HCT116 (cell line): ENCODE measurements at regions not wholly inside any gene's neighbourhood (a gene's known extent, or its start where the extent isn't known, plus 50 kb on each side); places are given as distances from the start of the nearest gene placed in this dataset.

Experiments
- ATAC-seq: fragments of 200-7000 bp; cut with Tn5 transposase; 2 replicates; pipeline ENCODE4 v1.9.1; 2020; ENCODE audit warnings: mild to moderate bottlenecking, moderate library complexity
- BruUV-seq: library from RNA; stranded (reverse); fragments of 400-500 nt; replicated peaks from 2 replicates; lab custom pipeline; 2021; lab: Mats Ljungman, UMichigan
- CTCF ChIA-PET: fragments of 300-600 bp; sonication (Branson Sonifier 250); formaldehyde crosslinking; loops from one replicate; lab custom pipeline; 2021; ENCODE audit warnings: antibody characterized with exemption; lab: Charles Lee
- POLR2A ChIA-PET: fragments of 300-600, 350-600 bp; sonication (Branson Sonifier 250); formaldehyde crosslinking; loops from one replicate; lab custom pipeline; 2021; ENCODE audit warnings: antibody characterized with exemption; lab: Charles Lee
- RAD21 ChIA-PET, 2 experiments: fragments of 300-600 bp; sonication (Branson Sonifier 250); formaldehyde crosslinking; loops; one replicate each; lab custom pipeline; 2023; ENCODE audit warnings: low total read pairs in 2 of 2; ENCODE audit not compliant: uncharacterized antibody in 2 of 2, unreplicated experiment in 2 of 2, low non-redundant PET in 1 of 2; lab: Charles Lee
- DNase-seq: peaks from one replicate; pipeline ENCODE4 v3.0.0-alpha.2; 2010; ENCODE audit warnings: low read depth, low spot score
- H2AFZ ChIP-seq: fragments of 200-600 bp; shearing (Covaris generic), sonication (generic); 2 replicates; pipeline ENCODE4 v1.6.1; 2017; ENCODE audit warnings: low read depth, mixed run types, mixed read lengths, antibody characterized with exemption, low read length; ENCODE audit not compliant: poor library complexity, severe bottlenecking
- H3K27ac ChIP-seq: 2 replicates; pipeline ENCODE4 v1.5.1; 2012; ENCODE audit warnings: low read depth, low read length
- H3K27me3 ChIP-seq: fragments of 200-600 bp; sonication (generic); 2 replicates; pipeline ENCODE4 v1.6.1; 2016; ENCODE audit warnings: mixed run types, low read length, mixed read lengths; ENCODE audit not compliant: insufficient read depth
- H3K36me3 ChIP-seq, 2 experiments: fragments of 200-500 bp in 1 of 2; fragments of 200-600 bp in 1 of 2; sonication (Bioruptor generic) in 1 of 2; sonication (generic) in 1 of 2; 2 replicates each; pipeline versions ENCODE4 v1.5.1 to v1.6.1; 2014 to 2016; ENCODE audit warnings: low read length in 2 of 2, inconsistent platforms in 1 of 2, mixed read lengths in 1 of 2, mixed run types in 1 of 2; ENCODE audit not compliant: insufficient read depth in 2 of 2, control insufficient read depth in 1 of 2
- H3K4me1 ChIP-seq, 2 experiments: fragments of 200-600 bp in 1 of 2; sonication (generic) in 1 of 2; 2 replicates each; pipeline versions ENCODE4 v1.5.1 to v1.6.1; 2012 to 2017; ENCODE audit warnings: low read length in 2 of 2, inconsistent platforms in 1 of 2, mild to moderate bottlenecking in 1 of 2, mixed read lengths in 1 of 2, mixed run types in 1 of 2, moderate library complexity in 1 of 2; ENCODE audit not compliant: insufficient read depth in 2 of 2, control insufficient read depth in 1 of 2
- H3K4me2 ChIP-seq: fragments of 200-600 bp; sonication (generic); 2 replicates; pipeline ENCODE4 v1.6.1; 2017; ENCODE audit warnings: mixed run types, low read length, mixed read lengths
- H3K4me3 ChIP-seq, 2 experiments: fragments of 200-600 bp in 1 of 2; sonication (generic) in 1 of 2; replicated peaks in 1 of 2; 2 replicates each; pipeline ENCODE4 v1.5.1; 2011 to 2016; ENCODE audit warnings: low read length in 2 of 2, control low read depth in 1 of 2, low read depth in 1 of 2, mild to moderate bottlenecking in 1 of 2, mixed read lengths in 1 of 2, mixed run types in 1 of 2
- H3K79me2 ChIP-seq: fragments of 200-600 bp; sonication (generic); 2 replicates; pipeline ENCODE4 v1.6.1; 2017; ENCODE audit warnings: mild to moderate bottlenecking, mixed run types, low read length, moderate library complexity, mixed read lengths; ENCODE audit not compliant: insufficient read depth
- H3K9ac ChIP-seq: fragments of 200-600 bp; sonication (generic); 2 replicates; pipeline ENCODE4 v1.6.1; 2016; ENCODE audit warnings: low read length, mixed read lengths
- H3K9me2 ChIP-seq: fragments of 200-600 bp; sonication (generic), shearing (Covaris generic); 2 replicates; pipeline ENCODE4 v1.6.1; 2017; ENCODE audit warnings: mixed run types, mild to moderate bottlenecking, moderate library complexity; ENCODE audit not compliant: insufficient read depth
- H3K9me3 ChIP-seq, 2 experiments: fragments of 200-500 bp in 1 of 2; fragments of 200-600 bp in 1 of 2; sonication (Bioruptor generic) in 1 of 2; sonication (generic) in 1 of 2; 2 replicates each; pipeline ENCODE4 v1.6.1; 2014 to 2017; ENCODE audit warnings: low read length in 2 of 2, mixed read lengths in 2 of 2, inconsistent platforms in 1 of 2, low read depth in 1 of 2, mild to moderate bottlenecking in 1 of 2, mixed run types in 1 of 2, moderate library complexity in 1 of 2; ENCODE audit not compliant: control insufficient read depth in 1 of 2, insufficient read depth in 1 of 2
- H4K20me1 ChIP-seq: fragments of 200-600 bp; sonication (generic), shearing (Covaris generic); 2 replicates; pipeline ENCODE4 v1.6.1; 2017; ENCODE audit warnings: mixed run types, mild to moderate bottlenecking, moderate library complexity; ENCODE audit not compliant: insufficient read depth
- CBX3 ChIP-seq: IDR thresholded peaks from 2 replicates; pipeline ENCODE4 v1.6.1; 2012; ENCODE audit warnings: low read depth
- EGR1 ChIP-seq: IDR thresholded peaks from 2 replicates; pipeline ENCODE4 v1.6.1; 2012; ENCODE audit warnings: low read depth
- EZH2 ChIP-seq: fragments of 200-600 bp; sonication (generic); IDR thresholded peaks from 2 replicates; pipeline ENCODE4 v1.6.1; 2017; ENCODE audit warnings: antibody characterized with exemption, mixed run types
- EZH2phosphoT487 ChIP-seq: fragments of 200-600 bp; IDR thresholded peaks from 2 replicates; pipeline ENCODE4 v1.6.1; 2018; ENCODE audit warnings: antibody characterized with exemption, borderline replicate concordance
- FOSL1 ChIP-seq: IDR thresholded peaks from 2 replicates; pipeline ENCODE4 v1.6.1; 2012; ENCODE audit warnings: low read depth
- POLR2AphosphoS5 ChIP-seq: IDR thresholded peaks from 2 replicates; pipeline ENCODE4 v1.6.1; 2011; ENCODE audit warnings: mild to moderate bottlenecking, low read depth, low read length, moderate library complexity
- RAD21 ChIP-seq: IDR thresholded peaks from 2 replicates; pipeline ENCODE4 v1.6.1; 2012; ENCODE audit warnings: low read depth, mild to moderate bottlenecking
- SIN3A ChIP-seq: IDR thresholded peaks from 2 replicates; pipeline ENCODE4 v1.6.1; 2012; ENCODE audit warnings: low read depth
- SP1 ChIP-seq: IDR thresholded peaks from 2 replicates; pipeline ENCODE4 v1.6.1; 2012; ENCODE audit warnings: low read depth
- TCF7L2 ChIP-seq: IDR thresholded peaks from 2 replicates; pipeline ENCODE4 v1.7.0; 2011; ENCODE audit warnings: borderline replicate concordance, inconsistent platforms; ENCODE audit not compliant: insufficient read depth, insufficient read length; ENCODE audit errors: extremely low read depth
- ZFX ChIP-seq: fragments of 450-650 bp; IDR thresholded peaks from 2 replicates; pipeline ENCODE4 v1.6.1; 2017
- ZNF274 ChIP-seq: fragments of 200-500 bp; sonication (Bioruptor generic); IDR thresholded peaks from 2 replicates; pipeline ENCODE4 v1.6.1; 2014; ENCODE audit warnings: mild to moderate bottlenecking, low read depth, low read length, inconsistent platforms
- intact Hi-C: fragments of 100-400 bp; cut with micrococcal nuclease; formaldehyde crosslinking; loops from 2 replicates; pipeline ENCODE4 v1.10.0; 2022
- TF ChIP-seq, protein P1 (sequence below), 3 experiments: fragments of 200-600 bp in 1 of 3; sonication (generic) in 1 of 3; IDR thresholded peaks in 2 of 3; conservative IDR thresholded peaks in 1 of 3; 2 replicates each; pipeline ENCODE4 v1.5.1; 2012 to 2017; ENCODE audit warnings: low read depth in 2 of 3, low read length in 2 of 3, antibody characterized with exemption in 1 of 3, borderline replicate concordance in 1 of 3, control low read depth in 1 of 3, mild to moderate bottlenecking in 1 of 3, mixed read lengths in 1 of 3, mixed run types in 1 of 3, moderate library complexity in 1 of 3; ENCODE audit not compliant: insufficient read depth in 1 of 3
- TF ChIP-seq, protein P2 (sequence below): IDR thresholded peaks from 2 replicates; pipeline ENCODE4 v1.6.1; 2012
- TF ChIP-seq, protein P3 (sequence below): IDR thresholded peaks from 2 replicates; pipeline ENCODE4 v1.6.1; 2012
- TF ChIP-seq, protein P4 (sequence below): IDR thresholded peaks from 2 replicates; pipeline ENCODE4 v1.6.1; 2012; ENCODE audit warnings: low read depth

GRCh38 chr6:159425421-159425820 lies 256.2 kb downstream of the FNDC1 start:
- no TSS peak for BruUV-seq
- intact Hi-C loops: no loop called here

More at GRCh38 chr6:159425421-159425820, 256.2 kb downstream of the FNDC1 start:
- Histone ChIP-seq H3K27ac (no peak overlapping the region), H3K4me3 (no peak overlapping the region), H3K9ac (no peak overlapping the region), H3K4me2 (no peak overlapping the region), H3K9me2 (no peaks in the 10 kb centered on the region), H3K9me3 (no peaks in the 10 kb centered on the region), H3K36me3 (no peaks in the 10 kb centered on the region), H2AFZ (no peak overlapping the region), H3K27me3 (peaks cover 28% of the 10 kb centered on the region), H3K79me2 (no peaks in the 10 kb centered on the region), H4K20me1 (no peaks in the 10 kb centered on the region), H3K4me1 (no peaks in the 10 kb centered on the region)
- TF ChIP-seq SP1 (no peak), SIN3A (no peak), EZH2 (no peak), EGR1 (no peak), ZFX (no peak), FOSL1 (no peak), CBX3 (no peak), EZH2phosphoT487 (no peak), RAD21 (no peak), ZNF274 (no peak), TCF7L2 (no peak), POLR2AphosphoS5 (no peak)
- TF ChIP-seq, protein P1, sequence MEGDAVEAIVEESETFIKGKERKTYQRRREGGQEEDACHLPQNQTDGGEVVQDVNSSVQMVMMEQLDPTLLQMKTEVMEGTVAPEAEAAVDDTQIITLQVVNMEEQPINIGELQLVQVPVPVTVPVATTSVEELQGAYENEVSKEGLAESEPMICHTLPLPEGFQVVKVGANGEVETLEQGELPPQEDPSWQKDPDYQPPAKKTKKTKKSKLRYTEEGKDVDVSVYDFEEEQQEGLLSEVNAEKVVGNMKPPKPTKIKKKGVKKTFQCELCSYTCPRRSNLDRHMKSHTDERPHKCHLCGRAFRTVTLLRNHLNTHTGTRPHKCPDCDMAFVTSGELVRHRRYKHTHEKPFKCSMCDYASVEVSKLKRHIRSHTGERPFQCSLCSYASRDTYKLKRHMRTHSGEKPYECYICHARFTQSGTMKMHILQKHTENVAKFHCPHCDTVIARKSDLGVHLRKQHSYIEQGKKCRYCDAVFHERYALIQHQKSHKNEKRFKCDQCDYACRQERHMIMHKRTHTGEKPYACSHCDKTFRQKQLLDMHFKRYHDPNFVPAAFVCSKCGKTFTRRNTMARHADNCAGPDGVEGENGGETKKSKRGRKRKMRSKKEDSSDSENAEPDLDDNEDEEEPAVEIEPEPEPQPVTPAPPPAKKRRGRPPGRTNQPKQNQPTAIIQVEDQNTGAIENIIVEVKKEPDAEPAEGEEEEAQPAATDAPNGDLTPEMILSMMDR (IDR thresholded peaks at IDR 0.05 in 2 of 3, conservative IDR thresholded peaks at IDR 0.05 in 1 of 3; ENCODE audit: borderline replicate concordance in 1 of 3, insufficient read depth in 1 of 3, low read depth in 2 of 3, low read length in 2 of 3): no peak
- TF ChIP-seq, protein P2, sequence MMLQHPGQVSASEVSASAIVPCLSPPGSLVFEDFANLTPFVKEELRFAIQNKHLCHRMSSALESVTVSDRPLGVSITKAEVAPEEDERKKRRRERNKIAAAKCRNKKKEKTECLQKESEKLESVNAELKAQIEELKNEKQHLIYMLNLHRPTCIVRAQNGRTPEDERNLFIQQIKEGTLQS: no peak
- TF ChIP-seq, protein P3, sequence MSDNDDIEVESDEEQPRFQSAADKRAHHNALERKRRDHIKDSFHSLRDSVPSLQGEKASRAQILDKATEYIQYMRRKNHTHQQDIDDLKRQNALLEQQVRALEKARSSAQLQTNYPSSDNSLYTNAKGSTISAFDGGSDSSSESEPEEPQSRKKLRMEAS: no peak
- TF ChIP-seq, protein P4, sequence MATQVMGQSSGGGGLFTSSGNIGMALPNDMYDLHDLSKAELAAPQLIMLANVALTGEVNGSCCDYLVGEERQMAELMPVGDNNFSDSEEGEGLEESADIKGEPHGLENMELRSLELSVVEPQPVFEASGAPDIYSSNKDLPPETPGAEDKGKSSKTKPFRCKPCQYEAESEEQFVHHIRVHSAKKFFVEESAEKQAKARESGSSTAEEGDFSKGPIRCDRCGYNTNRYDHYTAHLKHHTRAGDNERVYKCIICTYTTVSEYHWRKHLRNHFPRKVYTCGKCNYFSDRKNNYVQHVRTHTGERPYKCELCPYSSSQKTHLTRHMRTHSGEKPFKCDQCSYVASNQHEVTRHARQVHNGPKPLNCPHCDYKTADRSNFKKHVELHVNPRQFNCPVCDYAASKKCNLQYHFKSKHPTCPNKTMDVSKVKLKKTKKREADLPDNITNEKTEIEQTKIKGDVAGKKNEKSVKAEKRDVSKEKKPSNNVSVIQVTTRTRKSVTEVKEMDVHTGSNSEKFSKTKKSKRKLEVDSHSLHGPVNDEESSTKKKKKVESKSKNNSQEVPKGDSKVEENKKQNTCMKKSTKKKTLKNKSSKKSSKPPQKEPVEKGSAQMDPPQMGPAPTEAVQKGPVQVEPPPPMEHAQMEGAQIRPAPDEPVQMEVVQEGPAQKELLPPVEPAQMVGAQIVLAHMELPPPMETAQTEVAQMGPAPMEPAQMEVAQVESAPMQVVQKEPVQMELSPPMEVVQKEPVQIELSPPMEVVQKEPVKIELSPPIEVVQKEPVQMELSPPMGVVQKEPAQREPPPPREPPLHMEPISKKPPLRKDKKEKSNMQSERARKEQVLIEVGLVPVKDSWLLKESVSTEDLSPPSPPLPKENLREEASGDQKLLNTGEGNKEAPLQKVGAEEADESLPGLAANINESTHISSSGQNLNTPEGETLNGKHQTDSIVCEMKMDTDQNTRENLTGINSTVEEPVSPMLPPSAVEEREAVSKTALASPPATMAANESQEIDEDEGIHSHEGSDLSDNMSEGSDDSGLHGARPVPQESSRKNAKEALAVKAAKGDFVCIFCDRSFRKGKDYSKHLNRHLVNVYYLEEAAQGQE: no peak
- RAD21 ChIA-PET: no interaction called here
- ATAC-seq: no peak
- CTCF ChIA-PET: no interaction called here
- POLR2A ChIA-PET: no interaction called here
- no peak for DNase-seq
